HuH-7 (cell line): ENCODE measurements at regions not wholly inside any gene's neighbourhood (a gene's known extent, or its start where the extent isn't known, plus 50 kb on each side); places are given as distances from the start of the nearest gene placed in this dataset.
"Not testable (repeated sequence)": the region's sequence is repeated elsewhere in the genome, so short reads cannot be mapped to it uniquely, and the experiment has no call there.

Experiments
- DNase-seq: peaks from one replicate; pipeline ENCODE4 v3.0.0; 2011; ENCODE audit warnings: low spot score

DNA sequence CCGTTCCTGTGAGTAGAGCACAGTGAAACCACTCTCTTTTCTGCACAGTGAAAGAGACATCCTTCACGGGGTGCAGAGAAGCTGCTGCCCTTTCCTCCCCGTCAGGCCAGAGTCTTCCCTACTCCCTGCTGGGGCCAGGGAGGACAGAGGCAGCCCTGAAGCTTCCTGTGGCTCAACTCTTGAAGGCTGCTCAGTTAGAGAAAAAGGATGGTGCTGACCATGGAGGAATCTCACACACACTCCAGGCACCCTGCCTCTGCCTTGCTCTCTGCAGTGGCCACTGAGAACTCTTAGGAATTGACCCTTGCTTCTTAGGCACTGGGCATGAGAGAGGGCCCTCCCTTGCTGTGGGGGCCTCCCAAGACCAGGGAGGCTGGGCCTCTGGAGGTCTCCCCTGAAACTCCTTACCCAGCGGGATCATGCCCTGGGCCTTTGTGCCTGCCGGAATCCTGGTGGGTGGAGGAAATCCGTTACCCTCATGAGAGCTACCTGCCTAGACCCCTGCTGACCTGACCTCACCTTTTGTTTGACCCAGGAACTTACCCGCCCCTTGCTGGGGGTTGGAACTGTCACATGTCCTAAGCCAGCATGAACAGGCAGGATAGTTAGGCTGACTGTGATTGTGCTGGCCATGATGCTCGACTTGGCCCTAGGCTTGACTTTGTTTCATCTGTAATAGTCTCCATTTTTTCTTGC is 65.0 kb upstream of the CD93 start:
- DNase-seq = no peak

DNA sequence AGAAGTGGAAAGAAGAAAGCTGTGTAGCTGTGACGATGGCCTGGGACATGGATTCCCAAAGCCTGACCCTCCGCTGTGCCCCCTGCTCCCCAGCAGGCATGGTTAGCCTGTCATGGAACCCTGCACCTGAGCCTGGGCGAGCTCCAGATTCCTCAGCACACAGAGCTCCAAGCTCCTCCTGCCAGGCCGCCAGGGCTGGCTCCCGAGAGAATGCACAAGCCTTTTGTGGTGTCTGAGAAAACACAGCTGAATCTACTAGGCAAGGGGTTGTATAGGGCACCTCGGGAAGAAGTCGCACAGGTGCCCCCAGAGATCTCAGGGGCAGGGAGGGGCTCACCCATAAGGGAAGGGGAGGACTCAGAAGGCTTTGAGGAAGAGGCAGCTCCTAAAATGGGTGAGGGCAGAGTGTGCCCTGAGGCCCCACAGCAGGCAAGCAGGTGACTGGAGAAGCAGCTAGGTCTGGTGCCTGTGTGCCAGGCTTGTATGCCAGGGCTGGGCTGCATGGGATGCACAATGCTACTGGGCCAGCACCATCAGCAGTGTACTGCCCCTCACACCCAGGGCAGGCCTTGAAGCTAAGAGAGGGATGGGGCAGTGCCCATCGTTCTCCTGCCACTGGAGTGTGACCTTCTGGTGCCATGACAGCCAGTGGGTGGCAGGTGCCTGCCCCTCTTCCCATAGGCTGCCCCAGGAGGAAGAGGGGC is 64.3 kb upstream of the CD93 start:
- no peak for DNase-seq

DNA sequence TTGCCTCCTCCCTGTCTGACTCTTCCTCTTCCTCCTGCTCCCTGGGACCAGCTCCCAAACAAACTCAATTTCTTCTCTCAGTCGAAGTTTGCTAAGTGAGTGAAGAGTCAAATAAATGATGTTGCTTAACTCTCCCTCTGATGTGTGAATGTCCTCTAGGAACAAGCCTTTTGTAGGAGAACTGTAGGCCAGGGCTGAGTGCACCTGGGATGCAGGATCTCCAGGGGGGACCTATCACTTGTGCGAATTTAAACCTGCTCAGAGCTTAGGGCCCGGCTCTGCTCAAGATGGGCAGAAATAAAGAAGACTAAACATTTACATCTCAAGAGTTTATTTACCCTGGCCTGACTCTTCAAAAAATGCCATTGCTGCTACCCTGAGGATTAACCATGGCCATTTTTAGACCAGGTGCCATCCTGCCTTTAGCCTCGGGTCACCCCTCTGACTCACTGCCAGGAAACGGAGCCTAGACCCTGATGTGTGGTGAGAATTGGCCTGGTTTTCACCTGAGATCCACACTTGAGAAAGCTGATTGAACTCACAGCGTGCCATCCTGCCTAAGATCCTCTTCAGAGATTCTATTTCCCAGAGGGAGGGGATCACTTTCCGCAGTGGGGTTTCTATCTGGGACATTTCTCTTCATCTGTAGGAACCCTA is 63.6 kb upstream of the CD93 start:
- no peak for DNase-seq

DNA sequence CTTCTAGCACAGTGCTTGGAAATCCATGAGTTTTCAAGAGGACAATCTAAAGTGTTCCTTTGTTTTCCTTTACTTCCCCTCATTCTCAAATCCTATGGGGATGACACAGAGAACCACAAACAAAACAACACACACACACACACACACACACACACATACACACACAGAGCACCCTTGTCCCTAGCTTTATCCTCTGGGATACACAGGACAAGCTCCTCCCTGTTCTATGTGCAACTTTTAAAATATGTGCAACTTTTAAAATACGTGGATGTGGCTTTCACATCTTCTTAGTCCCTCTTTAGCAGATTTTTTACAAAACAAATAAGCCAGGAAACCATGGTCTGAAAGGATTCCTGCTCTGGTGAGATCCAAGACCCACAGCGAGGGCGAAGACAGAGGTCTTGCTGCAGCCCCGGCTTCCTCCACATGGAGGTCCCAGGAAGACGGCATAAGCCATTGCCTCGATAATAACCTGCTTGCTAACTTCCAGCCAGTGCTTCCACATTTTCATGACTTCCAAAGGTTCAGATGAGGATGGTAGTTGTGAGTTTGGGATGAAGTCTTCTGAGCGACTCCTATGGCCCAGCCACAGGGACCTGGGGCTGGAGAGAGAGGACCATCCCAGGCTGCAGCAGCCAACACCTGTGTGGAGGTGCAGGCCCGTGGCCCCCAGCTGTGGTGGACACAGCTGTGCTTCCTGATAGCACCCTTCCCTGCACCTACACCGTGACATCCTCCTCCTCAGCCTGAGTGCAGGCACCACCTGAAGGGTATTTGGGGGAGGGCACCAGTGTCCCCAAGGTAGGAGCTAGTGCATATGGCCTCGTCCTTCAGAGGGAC is 62.8 kb upstream of the CD93 start:
- no peak for DNase-seq

DNA sequence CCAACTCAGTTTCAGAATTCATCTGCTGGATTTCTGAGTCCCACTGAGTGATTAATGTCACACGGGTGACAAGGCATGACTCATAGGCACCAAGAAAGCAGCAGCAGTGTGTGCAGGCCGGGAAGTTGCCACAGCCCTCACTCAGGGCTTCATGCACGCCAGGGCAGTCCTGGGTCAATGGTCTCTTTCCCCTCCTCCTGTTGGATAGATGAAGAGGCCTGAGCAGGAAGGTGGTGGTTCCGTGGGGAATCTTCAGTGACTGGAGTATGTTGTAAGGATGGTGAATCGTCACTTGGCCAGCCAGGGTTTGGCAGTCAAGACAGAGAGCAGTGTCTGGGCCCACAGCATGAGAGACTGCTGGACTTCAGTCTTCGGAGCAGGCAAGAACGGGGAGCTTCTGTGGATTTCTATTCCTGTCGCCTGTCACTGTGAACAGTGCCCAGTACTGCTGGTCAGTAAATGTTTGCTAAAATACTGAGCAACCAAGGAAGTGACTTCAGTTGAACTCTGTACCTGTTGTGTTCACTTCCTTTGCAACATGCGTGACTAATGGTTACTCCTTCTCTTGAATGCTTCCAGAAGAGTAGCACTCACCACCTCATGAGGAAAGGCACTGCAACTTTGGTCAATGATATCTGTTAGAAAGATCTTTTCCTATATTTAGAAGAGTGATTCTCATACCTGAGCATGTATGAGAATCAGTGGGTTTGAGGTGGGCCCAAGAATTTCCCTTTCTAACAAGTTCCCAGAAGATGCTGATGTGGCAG is 62.0 kb upstream of the CD93 start:
- no peak for DNase-seq

DNA sequence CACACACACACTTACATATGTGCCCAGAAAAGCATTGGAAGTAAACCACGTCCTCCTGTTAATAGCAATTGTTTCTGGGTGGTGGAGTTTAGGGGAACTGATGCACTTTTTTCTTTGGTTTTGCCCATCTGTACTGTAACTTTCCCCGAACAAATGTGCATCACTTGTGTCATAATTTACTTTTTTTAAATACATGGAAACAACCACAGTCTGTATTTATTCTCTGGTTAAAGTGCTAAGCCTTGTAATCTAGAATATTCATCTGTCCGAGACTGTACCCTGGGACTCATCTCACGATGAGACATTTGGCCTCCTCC is 61.5 kb upstream of the CD93 start:
- no peak for DNase-seq

DNA sequence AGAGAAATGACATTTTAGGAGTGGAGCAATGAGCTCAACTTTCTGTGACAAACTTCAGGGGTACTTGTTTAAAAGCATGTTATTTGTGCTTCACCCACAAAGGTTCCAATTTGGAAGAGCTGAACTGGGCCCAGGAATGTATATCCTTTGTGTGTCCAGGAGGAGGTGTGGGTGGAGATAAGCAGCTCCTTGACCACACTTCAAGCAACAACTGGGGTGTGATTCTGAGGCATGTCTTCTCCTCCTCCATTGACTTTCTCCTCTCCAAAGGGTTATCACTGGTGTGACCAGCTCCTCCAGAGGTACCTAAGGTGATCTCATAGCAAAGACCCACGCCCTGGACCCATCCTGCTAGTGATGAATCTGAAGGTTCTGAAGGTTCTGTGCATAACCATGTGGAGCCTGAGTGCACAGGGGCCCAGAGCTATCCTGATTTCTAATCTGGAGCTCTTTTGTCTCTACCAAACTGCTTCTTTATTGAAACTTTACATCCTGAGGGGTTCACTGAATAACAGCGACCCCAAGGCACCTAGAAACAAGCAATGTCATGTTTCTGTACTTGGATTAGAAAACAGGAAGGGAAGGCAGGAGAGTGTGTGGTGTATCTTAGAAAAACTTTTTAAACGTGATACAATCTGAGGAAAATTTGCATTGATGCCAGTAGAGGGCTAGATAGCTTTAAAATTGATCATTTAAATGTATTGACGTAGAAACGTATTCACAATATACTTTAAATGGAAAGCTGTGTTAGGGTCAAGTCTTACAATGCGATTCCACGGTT is 60.9 kb upstream of the CD93 start:
- DNase-seq = no peak

DNA sequence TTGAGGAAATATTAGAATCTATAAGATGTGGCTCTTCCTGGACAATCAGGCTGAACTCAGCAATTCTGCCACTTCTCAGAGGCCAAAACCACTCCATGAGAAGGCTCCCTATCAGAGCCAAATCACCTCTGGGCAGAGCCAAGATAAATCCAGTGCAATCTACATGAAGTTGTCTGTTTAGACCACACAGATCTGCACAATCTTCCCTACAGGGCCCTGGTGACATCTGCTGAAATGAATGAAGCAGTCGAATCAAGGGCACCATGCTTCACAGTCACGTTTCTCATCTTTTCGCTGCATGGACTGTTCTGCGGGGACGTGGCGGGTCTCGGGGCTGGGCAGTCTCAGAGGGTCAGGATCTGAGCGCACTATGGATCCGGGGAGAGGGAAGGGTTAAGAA is 60.1 kb upstream of the CD93 start:
- no peak for DNase-seq

DNA sequence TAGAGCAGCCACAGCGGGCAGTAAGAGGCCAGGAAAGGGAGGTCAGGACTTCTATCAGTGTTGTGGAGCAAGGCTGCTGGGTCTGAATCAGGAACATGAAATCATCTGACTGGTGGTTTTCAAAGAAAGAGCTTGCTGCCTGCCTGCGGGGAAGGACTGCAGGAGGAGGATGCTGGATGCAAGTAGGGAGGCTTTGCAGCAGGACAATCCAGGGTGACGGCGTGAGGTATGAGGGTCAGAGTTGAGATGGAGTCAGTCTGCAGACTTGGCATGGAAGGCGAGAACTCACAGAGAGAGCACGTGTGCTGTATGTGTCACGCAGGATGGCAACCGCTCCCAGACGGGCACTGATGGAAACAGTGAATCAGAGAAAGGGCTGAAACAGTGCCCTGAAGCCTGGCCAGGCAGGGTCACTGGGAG is 59.2 kb upstream of the CD93 start:
- DNase-seq = no peak

DNA sequence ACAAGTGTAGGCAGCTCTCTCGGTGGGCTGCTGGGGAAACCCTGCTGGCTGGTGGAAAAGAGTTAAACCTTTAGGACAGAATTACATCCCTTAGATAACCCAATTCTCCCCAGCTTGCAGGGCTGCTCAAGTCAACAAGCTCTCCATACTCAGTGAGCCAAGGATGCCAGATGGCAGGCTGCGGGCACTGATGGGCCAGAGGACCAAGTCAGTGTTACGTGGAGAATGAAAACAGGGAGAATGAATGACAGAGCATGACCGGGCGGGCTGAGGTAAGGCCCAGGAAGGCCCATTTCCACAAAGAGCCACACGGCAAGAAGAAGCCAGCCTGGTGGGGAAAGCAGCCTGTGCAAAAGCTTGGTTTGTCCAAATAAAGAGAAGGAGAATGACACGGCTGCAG is 58.7 kb upstream of the CD93 start:
- DNase-seq = no peak

DNA sequence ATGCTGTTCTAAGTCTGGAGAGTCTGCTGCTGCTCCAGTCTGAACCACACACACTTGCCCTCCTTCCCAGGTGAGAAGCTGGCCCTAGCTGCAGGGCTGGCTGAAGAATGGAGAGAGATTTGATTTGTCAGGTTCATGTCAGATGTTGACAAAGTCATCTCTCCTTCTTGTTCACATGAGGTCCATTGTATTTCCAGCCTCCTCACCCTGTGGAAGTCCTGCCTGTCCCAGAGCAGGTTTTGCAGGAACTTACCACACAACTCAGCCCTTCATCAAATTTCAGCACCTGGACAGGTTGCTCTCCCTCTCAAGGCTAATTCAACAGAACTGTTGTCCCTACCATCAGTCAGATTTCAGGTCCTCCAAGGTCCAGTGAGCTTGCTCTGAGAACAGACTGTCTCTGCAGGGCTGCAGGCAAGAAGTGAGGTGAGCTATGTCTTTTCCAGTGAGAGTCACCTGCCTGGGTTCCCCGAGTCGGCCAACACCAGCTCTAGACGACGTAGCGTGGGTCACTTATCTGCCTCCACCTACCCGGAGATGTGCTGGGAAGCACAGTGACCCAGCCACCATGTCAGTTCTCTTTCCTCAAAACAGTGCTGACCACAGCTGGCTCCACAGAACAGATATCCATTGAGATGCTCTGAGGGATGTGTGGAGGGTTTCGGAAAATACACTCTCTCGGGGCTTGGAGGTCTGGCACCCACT is 58.0 kb upstream of the CD93 start:
- no peak for DNase-seq

DNA sequence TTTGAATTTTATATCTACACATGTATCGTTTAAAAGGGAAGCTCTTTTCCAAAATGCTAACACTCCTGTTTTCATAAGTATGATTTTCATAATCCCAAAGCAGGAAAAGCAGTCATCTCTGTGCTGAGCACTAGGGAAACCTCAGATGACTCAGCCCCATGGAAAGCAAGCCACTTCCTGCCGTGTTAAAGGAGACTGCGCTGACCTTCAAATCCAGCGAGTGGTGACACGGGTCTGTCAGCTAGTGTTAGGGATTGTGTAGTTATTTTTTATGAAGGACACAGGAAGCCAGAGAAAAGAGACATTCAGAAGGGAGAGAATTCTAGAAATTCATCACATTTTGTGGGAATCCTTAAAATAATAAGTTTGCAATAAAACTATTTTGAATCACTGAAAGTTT is 57.0 kb upstream of the CD93 start:
- no peak for DNase-seq

DNA sequence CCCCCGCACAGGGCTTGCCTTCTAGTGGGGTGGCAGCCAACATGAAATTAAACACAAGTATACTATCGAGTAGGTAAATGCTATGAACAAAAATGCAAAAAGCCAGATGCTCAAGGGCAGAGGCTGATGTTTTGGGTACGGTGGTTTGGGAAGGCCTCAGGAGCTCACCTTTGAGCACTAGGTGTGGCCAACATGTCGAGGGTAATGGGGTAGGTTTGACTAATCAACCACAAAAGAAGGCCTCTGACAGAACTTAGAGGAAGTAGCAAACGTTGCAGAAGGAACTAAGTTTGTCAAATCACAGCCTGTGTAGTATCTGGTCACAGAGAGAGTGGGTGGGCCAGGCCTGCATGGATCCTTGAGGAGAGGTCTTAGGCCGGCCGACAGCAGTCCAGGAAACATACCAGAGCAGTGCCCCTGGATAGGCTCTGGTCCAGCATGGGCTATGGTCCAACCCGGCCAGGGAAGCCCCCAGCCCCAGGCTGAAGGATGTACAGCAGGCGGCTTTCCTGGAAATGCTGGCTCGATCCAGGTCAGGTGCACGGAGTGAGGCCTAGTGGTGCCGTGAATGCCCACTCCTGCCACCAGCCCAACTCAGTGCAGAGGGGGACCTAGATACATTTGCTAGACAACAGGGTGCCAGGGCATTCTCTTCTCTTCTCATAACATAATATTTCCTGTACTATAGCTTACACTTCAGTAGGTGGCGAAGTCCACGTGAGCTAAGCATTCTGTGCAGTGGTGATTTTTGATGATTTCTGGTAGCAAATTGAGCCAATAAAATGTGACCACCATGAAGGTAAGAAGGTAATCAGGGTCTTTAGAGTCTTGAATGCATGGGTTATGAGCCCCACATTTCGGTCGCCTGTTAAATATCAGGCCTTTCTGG is 56.3 kb upstream of the CD93 start:
- no peak for DNase-seq

DNA sequence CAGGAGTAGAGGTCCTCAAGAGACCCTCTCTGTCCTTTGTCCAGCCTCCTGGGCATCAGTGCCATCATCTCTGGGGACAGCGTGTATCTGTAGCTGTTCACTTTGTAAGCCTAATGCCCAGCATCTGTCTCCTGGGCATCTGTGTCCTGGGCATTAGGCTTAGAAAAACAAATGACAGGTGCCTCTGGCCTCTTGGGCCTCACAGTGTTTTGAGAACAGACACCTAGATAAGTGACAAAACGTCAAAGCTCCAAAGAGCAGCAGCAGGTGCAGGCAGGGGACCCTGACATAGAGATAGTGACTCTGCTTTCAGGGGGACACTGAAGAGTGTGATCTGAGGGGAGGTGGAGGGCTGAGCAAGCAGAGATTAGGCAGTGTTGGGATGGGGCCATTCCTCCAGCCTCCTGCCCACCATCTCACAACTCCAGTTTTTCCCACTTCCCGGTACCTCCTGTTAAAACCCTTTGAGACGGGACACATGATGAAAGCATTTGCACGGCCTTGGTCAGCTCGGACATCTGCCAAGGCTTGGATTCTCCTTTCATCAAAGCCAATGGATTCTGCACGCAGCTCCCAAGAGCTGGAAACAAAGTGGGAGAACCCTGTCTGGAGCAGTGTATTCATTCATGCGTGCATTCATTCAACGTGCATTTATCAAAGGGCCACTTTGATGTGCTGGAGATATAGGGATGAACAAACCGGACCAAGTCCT is 55.5 kb upstream of the CD93 start:
- no peak for DNase-seq

DNA sequence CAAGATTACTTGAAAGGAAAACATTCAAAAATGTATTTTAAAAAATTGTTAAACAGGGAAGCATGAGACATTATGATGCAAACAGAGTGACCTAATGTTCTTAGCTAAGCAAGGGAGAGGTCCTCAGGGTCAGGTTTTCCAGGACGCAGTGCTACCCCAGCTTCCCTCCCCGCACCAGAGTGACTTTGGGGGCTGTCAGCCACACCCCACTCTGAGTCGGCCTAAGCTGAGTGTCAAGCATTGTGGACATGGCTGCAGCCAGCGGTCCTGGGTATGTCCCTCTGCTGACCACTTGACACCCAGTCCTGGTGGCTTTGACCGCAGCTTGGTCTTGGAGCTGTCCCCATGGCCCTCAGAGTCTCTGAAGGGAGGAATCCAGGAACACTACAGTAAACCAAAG is 54.9 kb upstream of the CD93 start:
- DNase-seq = no peak

DNA sequence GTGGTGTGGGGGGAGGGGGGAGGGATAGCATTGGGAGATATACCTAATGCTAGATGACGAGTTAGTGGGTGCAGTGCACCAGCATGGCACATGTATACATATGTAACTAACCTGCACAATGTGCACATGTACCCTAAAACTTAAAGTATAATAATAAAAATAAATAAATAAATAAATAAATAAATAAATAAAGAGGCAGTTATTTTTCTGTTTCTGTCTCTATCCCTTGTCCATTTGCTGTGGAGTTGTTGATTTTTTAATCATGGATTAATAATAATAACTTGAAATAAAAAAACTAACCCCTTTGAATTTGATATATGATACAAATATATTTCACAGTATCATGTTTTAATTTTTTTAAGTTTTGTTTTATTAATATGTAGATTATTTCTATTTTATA is 53.9 kb upstream of the CD93 start:
- DNase-seq = not testable (repeated sequence)

DNA sequence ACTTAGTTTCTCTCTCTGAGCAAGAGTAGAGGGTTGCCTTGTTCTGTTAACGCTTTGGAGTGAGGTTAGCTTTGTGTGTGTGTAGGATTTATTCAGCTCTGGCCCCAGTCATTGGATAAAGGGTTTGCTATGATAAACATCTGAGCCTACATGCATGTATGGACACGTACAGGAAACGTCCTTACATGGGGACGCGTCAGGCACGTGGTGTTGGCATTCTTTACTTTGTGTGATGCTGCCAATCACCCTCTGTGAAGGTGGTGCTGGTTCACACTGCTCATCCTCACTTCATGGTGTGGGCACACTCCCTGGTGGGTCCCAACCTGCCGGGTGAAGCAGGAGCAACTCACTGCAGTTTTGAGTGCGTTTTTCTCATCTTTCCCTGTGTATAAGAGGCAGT is 53.4 kb upstream of the CD93 start:
- no peak for DNase-seq

DNA sequence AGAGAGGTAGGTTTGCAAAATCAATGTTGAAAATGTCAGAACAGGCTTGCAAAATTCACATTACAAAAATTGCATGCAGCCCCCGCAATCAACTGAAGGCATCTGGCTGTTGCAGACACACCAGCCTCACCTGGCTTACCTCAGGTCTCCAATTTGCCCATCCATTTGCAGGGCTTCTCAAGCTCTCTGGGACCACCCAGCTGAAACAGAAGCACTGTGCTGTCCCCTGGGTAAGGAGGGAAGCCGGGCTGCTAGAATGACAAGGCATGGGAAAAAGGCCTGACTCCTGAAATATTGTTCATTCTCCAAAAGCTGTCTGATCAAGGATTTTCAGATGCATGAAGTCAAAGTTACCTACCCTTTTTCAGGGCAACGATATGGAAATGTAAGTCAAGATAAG is 52.6 kb upstream of the CD93 start:
- no peak for DNase-seq

DNA sequence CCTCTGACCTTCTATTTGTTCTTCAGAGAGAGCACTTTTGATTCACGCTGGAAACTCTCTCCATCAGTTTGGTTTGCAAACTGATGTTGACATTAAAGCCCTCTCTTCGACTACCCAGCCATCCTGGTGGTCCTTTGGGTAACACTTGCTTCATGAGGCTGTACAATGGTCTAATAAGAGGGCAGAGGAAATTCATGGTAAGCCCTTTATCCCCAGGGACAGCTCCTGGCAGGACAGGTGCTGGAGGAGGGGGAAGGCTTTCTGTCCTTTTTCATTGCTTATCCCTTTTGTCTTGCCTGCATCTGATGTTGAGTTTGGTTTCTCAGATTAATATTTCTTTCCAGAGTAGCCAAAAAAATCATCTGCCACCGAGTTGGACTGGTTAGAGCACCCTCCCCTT is 52.1 kb upstream of the CD93 start:
- no peak for DNase-seq
